HEK293 (cell line): ENCODE measurements at regions not wholly inside any gene's neighbourhood (a gene's known extent, or its start where the extent isn't known, plus 50 kb on each side); places are given as distances from the start of the nearest gene placed in this dataset.

ENCODE experiments used
- ATF2 ChIP-seq: fragments of 450-650 bp; formaldehyde crosslinking; IDR thresholded peaks from 2 replicates; pipeline ENCODE4 v1.5.1; 2016; ENCODE audit warnings: missing biosample characterization, missing genetic modification characterization, low read depth
- CTCF ChIP-seq: fragments of 450-650 bp; formaldehyde crosslinking; IDR thresholded peaks from 2 replicates; pipeline ENCODE4 v1.5.1; 2016; ENCODE audit warnings: missing biosample characterization, missing genetic modification characterization
- ZNF768 ChIP-seq: fragments of 450-650 bp; formaldehyde crosslinking; IDR thresholded peaks from 2 replicates; pipeline ENCODE4 v1.5.1; 2018; ENCODE audit warnings: missing biosample characterization, mild to moderate bottlenecking, missing genetic modification characterization

- TF ChIP-seq ATF2 (tag by site-specific recombination), result no peak
- no peak for TF ChIP-seq ZNF768 (tag by site-specific recombination)
- no peak for TF ChIP-seq CTCF (tag by site-specific recombination)
Observed at GRCh38 chr7:89772276-89772675, 382.0 kb upstream of the STEAP1 start.
